CD4-positive, alpha-beta memory T cell (primary cell): ENCODE measurements at regions not wholly inside any gene's neighbourhood (a gene's known extent, or its start where the extent isn't known, plus 50 kb on each side); places are given as distances from the start of the nearest gene placed in this dataset.
"Not testable (repeated sequence)": the region's sequence is repeated elsewhere in the genome, so short reads cannot be mapped to it uniquely, and the experiment has no call there.

Experiments
- CTCF ChIA-PET: fragments of 350-600 bp; sonication (Branson Sonifier 250); formaldehyde crosslinking; loops from one replicate; lab custom pipeline; 2021; ENCODE audit warnings: inconsistent platforms; ENCODE audit not compliant: partially characterized antibody; lab: Charles Lee
- POLR2A ChIA-PET: fragments of 350-600 bp; sonication (Branson Sonifier 250); formaldehyde crosslinking; loops from one replicate; lab custom pipeline; 2021; ENCODE audit not compliant: partially characterized antibody; lab: Charles Lee
- DNase-seq, 5 donors: peaks; one replicate each; pipeline versions ENCODE4 v3.0.0 to v3.0.0-alpha.2; 2020 to 2022; ENCODE audit warnings: mixed read lengths in 1 of 5
- H3K27ac ChIP-seq: one replicate; pipeline ENCODE4 v1.7.0; 2013; ENCODE audit warnings: low read depth, low read length
- H3K27me3 ChIP-seq: 2 replicates; pipeline ENCODE4 v1.7.0; 2013; ENCODE audit warnings: mild to moderate bottlenecking, low read length, moderate library complexity; ENCODE audit not compliant: insufficient read depth
- H3K36me3 ChIP-seq: 2 replicates; pipeline ENCODE4 v1.7.0; 2013; ENCODE audit warnings: mild to moderate bottlenecking, low read length, moderate library complexity; ENCODE audit not compliant: insufficient read depth
- H3K4me1 ChIP-seq: 2 replicates; pipeline ENCODE4 v1.7.0; 2013; ENCODE audit warnings: mild to moderate bottlenecking, low read length, moderate library complexity; ENCODE audit not compliant: insufficient read depth
- H3K4me3 ChIP-seq, 2 donors: one replicate each; pipeline ENCODE4 v1.7.0; 2013; ENCODE audit warnings: low read length in 2 of 2, mild to moderate bottlenecking in 1 of 2
- H3K9me3 ChIP-seq, 2 donors: one replicate each; pipeline ENCODE4 v1.7.0; 2013; ENCODE audit warnings: low read length in 2 of 2, control low read depth in 1 of 2; ENCODE audit not compliant: control insufficient read depth in 1 of 2
- H3K27ac Mint-ChIP-seq, 7 donors: one replicate each; pipeline ENCODE4 v1.8.0; 2020 to 2021; ENCODE audit warnings: mixed read lengths in 7 of 7, mild to moderate bottlenecking in 6 of 7, inconsistent platforms in 3 of 7, moderate library complexity in 3 of 7
- H3K27me3 Mint-ChIP-seq, 2 donors: one replicate each; pipeline ENCODE4 v1.8.0; 2020 to 2021; ENCODE audit warnings: mixed read lengths in 2 of 2
- H3K36me3 Mint-ChIP-seq, 2 donors: one replicate each; pipeline ENCODE4 v1.8.0; 2020 to 2021; ENCODE audit warnings: mixed read lengths in 2 of 2, inconsistent platforms in 1 of 2, mild to moderate bottlenecking in 1 of 2
- H3K4me1 Mint-ChIP-seq, 4 donors: one replicate each; pipeline ENCODE4 v1.8.0; 2020 to 2021; ENCODE audit warnings: mixed read lengths in 4 of 4, mild to moderate bottlenecking in 1 of 4
- H3K4me3 Mint-ChIP-seq, 8 donors: one replicate each; pipeline ENCODE4 v1.8.0; 2020 to 2021; ENCODE audit warnings: mixed read lengths in 8 of 8, mild to moderate bottlenecking in 7 of 8, moderate library complexity in 6 of 8, inconsistent platforms in 3 of 8
- H3K9me3 Mint-ChIP-seq, 8 donors: one replicate each; pipeline ENCODE4 v1.8.0; 2020 to 2021; ENCODE audit warnings: mixed read lengths in 8 of 8, mild to moderate bottlenecking in 5 of 8, inconsistent platforms in 3 of 8, moderate library complexity in 1 of 8
- intact Hi-C: fragments of 100-400 bp; cut with micrococcal nuclease; formaldehyde crosslinking; loops from one replicate; pipeline ENCODE4 v1.15.1; 2023

DNA sequence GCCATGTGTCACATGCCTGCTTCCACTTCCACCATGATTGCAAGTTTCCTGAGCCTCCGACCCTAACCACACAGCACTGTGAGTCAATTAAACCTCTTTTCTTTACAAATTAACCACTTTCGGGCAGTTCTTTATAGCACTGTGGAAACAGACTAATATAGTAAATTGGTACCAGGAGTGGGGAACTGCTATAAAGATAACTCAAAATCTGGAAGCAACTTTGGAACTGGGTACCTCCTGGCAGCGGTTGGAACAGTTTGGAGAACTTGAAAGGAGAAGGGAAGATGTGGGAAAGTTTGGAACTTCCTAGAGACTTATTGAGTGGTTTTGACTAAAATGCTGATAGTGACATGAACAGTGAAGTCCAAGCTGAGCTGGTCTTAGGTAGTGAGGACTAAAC, 436.1 kb downstream of the TMEM121 start:
- peaks cover 2 to 36% (median 20%) of the 10 kb centered on the region in 8 donors for H3K9me3 Mint-ChIP-seq
- POLR2A ChIA-PET, result no interaction called here
- intact Hi-C loops, result no loop called here
- Histone ChIP-seq H3K9me3 (no peaks in the 10 kb centered on the region), H3K4me1 (no peaks in the 10 kb centered on the region), H3K27me3 (no peaks in the 10 kb centered on the region), H3K36me3 (no peaks in the 10 kb centered on the region), H3K27ac (no peak overlapping the region), H3K4me3 (no peak overlapping the region)
- no peak overlapping the region for H3K27ac Mint-ChIP-seq
- no peak for DNase-seq
- peaks cover 9 to 25% of the 10 kb centered on the region in 2 donors for H3K27me3 Mint-ChIP-seq
- no peaks in the 10 kb centered on the region for H3K36me3 Mint-ChIP-seq
- CTCF ChIA-PET, result no interaction called here
- H3K4me1 Mint-ChIP-seq, result peaks cover 2 to 12% (median 5%) of the 10 kb centered on the region in 4 donors
- H3K4me3 Mint-ChIP-seq, result no peak overlapping the region

DNA sequence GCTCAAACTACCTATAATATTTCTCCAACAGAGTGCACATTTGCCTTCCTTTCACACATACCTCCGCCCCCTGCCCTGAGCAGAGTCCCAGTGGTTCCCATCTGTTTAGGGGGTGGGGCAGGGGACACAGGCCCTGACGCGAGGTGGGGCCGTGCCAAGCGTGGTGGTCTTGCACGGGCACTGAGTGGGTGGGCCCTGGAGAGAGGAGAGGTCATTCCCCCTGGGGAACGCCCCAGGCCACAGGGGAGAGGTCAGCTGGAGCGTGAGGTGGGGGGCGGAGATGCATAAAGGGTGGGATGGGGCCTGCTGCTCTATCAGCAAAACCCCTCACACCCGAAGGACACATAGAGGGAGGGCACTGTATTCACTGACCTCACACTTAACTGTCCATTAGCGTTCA, 441.9 kb downstream of the TMEM121 start:
- Histone ChIP-seq H3K9me3 (no peaks in the 10 kb centered on the region), H3K36me3 (no peaks in the 10 kb centered on the region), H3K27ac (no peak overlapping the region), H3K27me3 (no peaks in the 10 kb centered on the region), H3K4me1 (no peaks in the 10 kb centered on the region), H3K4me3 (no peak overlapping the region)
- H3K4me3 Mint-ChIP-seq, result no peak overlapping the region
- intact Hi-C loops, result no loop called here
- CTCF ChIA-PET, result no interaction called here
- peaks cover 8 to 23% of the 10 kb centered on the region in 2 donors for H3K27me3 Mint-ChIP-seq
- POLR2A ChIA-PET, result no interaction called here
- no peak overlapping the region for H3K27ac Mint-ChIP-seq
- no peaks in the 10 kb centered on the region for H3K36me3 Mint-ChIP-seq
- H3K9me3 Mint-ChIP-seq, result peaks cover 0 to 8% (median 5%) of the 10 kb centered on the region in 8 donors
- H3K4me1 Mint-ChIP-seq, result no peaks in the 10 kb centered on the region
- DNase-seq, result no peak

DNA sequence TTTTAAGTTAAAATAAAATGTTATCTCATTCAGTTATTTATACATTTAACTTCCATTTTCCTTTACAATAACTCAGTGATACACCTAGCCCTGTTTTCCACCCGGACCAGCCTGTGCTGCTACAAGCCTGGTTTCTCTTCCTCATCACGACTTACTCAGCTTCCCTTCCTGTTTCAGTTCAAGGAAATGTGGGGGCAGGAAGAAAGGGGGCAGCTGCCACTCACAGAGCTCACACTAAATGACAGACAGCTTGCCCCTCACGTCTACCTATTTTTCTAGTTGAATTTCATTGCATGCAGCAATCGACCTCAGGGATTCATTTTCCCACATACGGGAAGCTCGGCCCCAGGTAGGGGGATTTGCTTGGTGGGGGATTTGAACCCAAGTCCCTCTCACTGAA, 442.6 kb downstream of the TMEM121 start:
- H3K4me1 Mint-ChIP-seq, H3K9me3 Mint-ChIP-seq: not testable (repeated sequence)

DNA sequence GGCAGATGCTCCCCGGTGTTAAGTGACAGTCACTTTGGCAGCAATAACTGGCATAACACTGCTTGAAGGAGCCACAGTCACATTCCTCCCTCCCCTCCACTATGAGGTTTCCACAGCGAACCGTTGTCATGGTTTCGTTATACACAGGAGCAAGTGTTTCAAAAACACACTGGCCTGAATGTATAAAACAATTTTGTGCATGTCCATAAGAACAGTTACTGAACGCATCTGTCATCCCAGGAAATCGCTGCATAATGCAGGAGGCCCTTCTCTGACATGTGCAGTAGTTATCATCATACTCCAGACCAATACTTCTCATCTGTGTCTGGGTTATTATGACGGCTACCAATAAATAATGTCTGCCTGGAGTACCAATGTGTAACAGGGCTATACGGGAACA, 444.4 kb downstream of the TMEM121 start:
- CTCF ChIA-PET, H3K9me3 Mint-ChIP-seq, H3K4me3 Mint-ChIP-seq, POLR2A ChIA-PET, H3K27ac Mint-ChIP-seq, H3K4me3 ChIP-seq, H3K36me3 ChIP-seq, H3K4me1 ChIP-seq, H3K27ac ChIP-seq, H3K4me1 Mint-ChIP-seq, H3K27me3 ChIP-seq, H3K9me3 ChIP-seq, intact Hi-C loops, H3K36me3 Mint-ChIP-seq, DNase-seq: not testable (repeated sequence)
- H3K27me3 Mint-ChIP-seq, result peaks cover 10 to 27% of the 10 kb centered on the region in 2 donors

More for the DNA sequence above, 442.6 kb downstream of the TMEM121 start:
- POLR2A ChIA-PET, H3K27ac ChIP-seq, H3K27ac Mint-ChIP-seq, H3K9me3 ChIP-seq, CTCF ChIA-PET, H3K4me3 ChIP-seq, H3K36me3 Mint-ChIP-seq, H3K4me1 ChIP-seq, DNase-seq, H3K4me3 Mint-ChIP-seq, H3K36me3 ChIP-seq, H3K27me3 ChIP-seq, intact Hi-C loops: not testable (repeated sequence)
- H3K27me3 Mint-ChIP-seq, result peaks cover 6 to 26% of the 10 kb centered on the region in 2 donors

DNA sequence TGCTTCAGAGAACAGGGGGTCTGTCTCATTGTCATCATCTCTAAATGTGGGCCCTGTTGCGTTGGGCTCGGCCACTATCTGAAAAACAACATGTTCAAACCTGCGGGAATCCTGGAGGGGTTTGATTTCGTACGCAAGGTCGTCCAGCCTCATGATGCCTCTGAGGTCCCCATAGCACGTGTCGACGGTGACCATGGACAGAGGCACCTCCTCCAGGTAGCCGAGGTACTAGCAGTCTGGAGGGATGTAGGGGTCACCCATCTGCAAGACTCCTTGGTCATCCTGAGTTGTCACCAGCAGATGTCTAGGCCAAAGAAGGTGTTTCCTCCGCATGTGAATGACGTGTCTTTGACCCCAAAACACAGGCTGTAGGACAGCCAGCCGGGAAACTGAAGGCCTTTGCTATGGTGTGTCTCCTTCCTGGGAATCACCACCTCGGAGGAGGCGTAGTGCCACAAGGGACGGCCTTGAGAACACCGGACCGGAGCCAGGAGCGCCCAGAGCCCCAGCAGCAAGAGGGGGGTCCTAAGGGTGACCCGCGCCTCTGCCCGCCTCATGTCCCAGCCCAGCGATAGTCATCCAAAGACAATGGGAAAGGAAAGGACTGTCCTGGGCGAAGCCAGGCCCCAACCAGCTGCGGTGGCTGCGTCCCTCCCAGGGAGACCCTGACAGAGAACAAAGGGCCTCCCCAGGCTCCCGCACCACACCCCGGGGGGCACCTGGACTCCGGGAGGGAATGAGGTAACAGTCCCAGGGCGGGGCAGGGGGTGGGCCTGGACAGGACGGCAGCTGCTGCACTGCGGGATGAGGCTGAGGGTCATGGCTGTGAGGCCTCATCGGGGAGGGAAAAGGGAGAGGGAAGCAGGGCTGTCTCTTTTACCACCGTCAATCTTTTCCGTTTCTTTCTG, 445.5 kb downstream of the TMEM121 start:
- ChIA-PET POLR2A (no interaction called here), CTCF (no interaction called here)
- H3K36me3 Mint-ChIP-seq, result no peaks in the 10 kb centered on the region
- H3K9me3 Mint-ChIP-seq, result no peaks in the 10 kb centered on the region
- no peak overlapping the region for H3K4me3 Mint-ChIP-seq
- H3K4me1 Mint-ChIP-seq, result peaks cover 0 to 7% (median 4%) of the 10 kb centered on the region in 4 donors
- H3K36me3 ChIP-seq, result no peaks in the 10 kb centered on the region
- no peak overlapping the region for H3K27ac ChIP-seq
- H3K27me3 ChIP-seq, result peaks cover 9% of the 10 kb centered on the region
- H3K4me3 ChIP-seq, result no peak overlapping the region
- no peak overlapping the region for H3K27ac Mint-ChIP-seq
- DNase-seq, result no peak
- H3K4me1 ChIP-seq, result no peaks in the 10 kb centered on the region
- H3K27me3 Mint-ChIP-seq, result peaks cover 10 to 27% of the 10 kb centered on the region in 2 donors
- no peaks in the 10 kb centered on the region for H3K9me3 ChIP-seq
- intact Hi-C loops, result no loop called here

DNA sequence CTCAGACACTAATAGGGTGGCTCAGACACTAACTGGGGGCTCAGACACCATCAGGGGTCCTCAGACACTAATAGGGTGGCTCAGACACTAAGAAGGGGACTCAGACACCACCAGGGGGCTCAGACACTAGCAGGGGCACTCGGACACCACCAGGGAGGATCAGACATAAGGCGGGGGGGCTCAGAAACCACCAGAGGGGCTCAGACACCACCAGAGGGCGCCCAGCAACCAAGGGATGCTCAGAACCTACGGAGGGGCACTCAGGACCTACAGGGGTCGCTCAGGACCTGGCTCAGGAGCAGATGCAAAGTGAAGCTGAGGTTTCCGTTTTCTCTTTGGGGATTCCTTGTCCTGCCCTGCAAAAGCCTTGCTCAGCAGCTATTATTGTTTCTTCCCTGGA, 448.5 kb downstream of the TMEM121 start:
- CTCF ChIA-PET, result interaction anchor here (0.7 to 2.6 kb wide), 14 partner anchors 10 to 115 kb away, joined by 3 to 23 read pairs (median 4); no protein-coding TSS in a partner anchor
- peaks cover 0 to 8% (median 5%) of the 10 kb centered on the region in 4 donors for H3K4me1 Mint-ChIP-seq
- no peaks in the 10 kb centered on the region for H3K9me3 ChIP-seq

DNA sequence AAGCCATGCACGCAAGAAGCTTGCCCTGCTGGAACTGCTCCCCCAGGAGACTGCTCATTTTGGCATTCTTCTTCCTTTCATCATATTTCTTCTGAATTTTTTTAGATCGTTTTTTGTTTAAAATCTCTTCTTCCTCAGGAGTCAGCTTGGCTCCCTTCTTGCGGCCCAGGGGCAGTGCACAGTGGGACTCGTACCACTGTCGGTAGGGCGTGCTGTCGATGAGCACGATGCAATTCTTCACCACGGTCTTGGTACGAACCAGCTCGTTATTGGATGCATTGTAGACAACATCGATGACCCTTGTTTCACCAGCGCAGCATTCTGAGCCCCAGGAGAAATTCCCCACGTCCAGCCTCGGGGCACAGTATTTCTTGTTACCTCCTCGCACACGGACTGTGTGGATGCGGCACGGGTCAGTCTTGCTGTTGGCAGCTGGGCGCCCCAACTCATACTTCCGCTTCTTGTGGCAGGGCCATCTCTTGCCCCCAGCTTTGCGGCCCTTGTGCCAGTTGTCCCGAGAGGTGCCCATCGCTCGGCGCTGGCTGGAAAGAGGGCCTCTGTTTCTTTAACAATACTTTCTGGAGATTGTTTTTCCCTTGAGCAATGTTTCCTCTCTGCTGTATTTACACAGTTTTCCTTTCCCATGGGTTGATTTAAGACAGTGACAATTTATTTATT, 452.4 kb downstream of the TMEM121 start:
- intact Hi-C loops, result no loop called here

More for the DNA sequence above, 448.5 kb downstream of the TMEM121 start:
- Mint-ChIP-seq H3K36me3 (no peaks in the 10 kb centered on the region), H3K4me3 (no peak overlapping the region), H3K27ac (peak overlapping the region in 2 of 7 donors; percentile 25 to 26), H3K27me3 (peaks cover 5 to 17% of the 10 kb centered on the region in 2 donors), H3K9me3 (no peaks in the 10 kb centered on the region)
- POLR2A ChIA-PET, result no interaction called here
- peak; percentile 29 to 50 (median 38) for DNase-seq
- no peaks in the 10 kb centered on the region for H3K36me3 ChIP-seq
- intact Hi-C loops, result loop anchor here (1.0 kb wide), 2 partner anchors 24 to 31 kb away; no protein-coding TSS in a partner anchor
- no peaks in the 10 kb centered on the region for H3K4me1 ChIP-seq
- no peak overlapping the region for H3K27ac ChIP-seq
- H3K4me3 ChIP-seq, result no peak overlapping the region
- H3K27me3 ChIP-seq, result peaks cover 9% of the 10 kb centered on the region

More for the DNA sequence above, 452.4 kb downstream of the TMEM121 start:
- no peak overlapping the region for H3K27ac ChIP-seq
- ChIA-PET POLR2A (no interaction called here), CTCF (interaction anchor here (1.3 to 2.8 kb wide), 2 partner anchors 23 to 27 kb away, joined by 3 to 7 read pairs; no protein-coding TSS in a partner anchor)
- Mint-ChIP-seq H3K4me1 (peaks cover 26 to 43% (median 34%) of the 10 kb centered on the region in 4 donors), H3K9me3 (no peaks in the 10 kb centered on the region), H3K4me3 (no peak overlapping the region), H3K36me3 (no peaks in the 10 kb centered on the region), H3K27ac (peak overlapping the region in 1 of 7 donors; percentile 38), H3K27me3 (peaks cover 4 to 6% of the 10 kb centered on the region in 2 donors)
- no peaks in the 10 kb centered on the region for H3K36me3 ChIP-seq
- H3K4me3 ChIP-seq, result no peak overlapping the region
- H3K9me3 ChIP-seq, result no peaks in the 10 kb centered on the region
- no peak for DNase-seq
- H3K4me1 ChIP-seq, result peaks cover 27% of the 10 kb centered on the region
- H3K27me3 ChIP-seq, result peaks cover 9% of the 10 kb centered on the region
